A549 (cell line): ENCODE measurements at regions not wholly inside any gene's neighbourhood (a gene's known extent, or its start where the extent isn't known, plus 50 kb on each side); places are given as distances from the start of the nearest gene placed in this dataset.

Experiments used
- ATAC-seq, 2 experiments: fragments of 200-7000 bp in 1 of 2; fragments of >200 bp in 1 of 2; cut with Nextera tagmentation in 1 of 2; cut with Tn5 transposase in 1 of 2; 3 replicates each; pipeline versions ENCODE4 v1.8.0 to v1.9.1; 2018 to 2020; ENCODE audit warnings: mild to moderate bottlenecking in 1 of 2, moderate library complexity in 1 of 2
- CTCF ChIA-PET: fragments of 300-600 bp; sonication (Branson Sonifier 250); formaldehyde crosslinking; extraction: SDS; loops from one replicate; lab custom pipeline; 2021; ENCODE audit warnings: antibody characterized with exemption, inconsistent platforms; lab: Yijun Ruan, JAX
- POLR2A ChIA-PET: fragments of 350-600 bp; formaldehyde crosslinking; extraction: SDS; loops from one replicate; lab custom pipeline; 2021; ENCODE audit warnings: antibody characterized with exemption, inconsistent platforms; lab: Yijun Ruan, JAX
- DNase-seq, 2 experiments: peaks; one replicate each; pipeline versions ENCODE4 v3.0.0 to v3.0.0-alpha.2; 2011 to 2016; ENCODE audit warnings: low read depth in 1 of 2, low spot score in 1 of 2
- FAIRE-seq: peaks from 2 replicates; lab custom pipeline; 2011; peaks lifted over from hg19 to GRCh38; lab: Jason Lieb, UNC
- H3K27ac ChIP-seq, 2 experiments: fragments of >200 bp; sonication (Bioruptor Twin); formaldehyde crosslinking; 3 replicates each; pipeline ENCODE4 v1.5.1; 2016 to 2017
- H3K4me1 ChIP-seq: fragments of >200 bp; sonication (Bioruptor Twin); formaldehyde crosslinking; 3 replicates; pipeline ENCODE4 v1.6.1; 2016
- H3K4me2 ChIP-seq: fragments of >200 bp; sonication (Bioruptor Twin); formaldehyde crosslinking; 3 replicates; pipeline ENCODE4 v1.6.1; 2016
- H3K4me3 ChIP-seq: fragments of >200 bp; sonication (Bioruptor Twin); formaldehyde crosslinking; 3 replicates; pipeline ENCODE4 v1.5.1; 2016
- H3K9me3 ChIP-seq: fragments of >200 bp; sonication (Bioruptor Twin); formaldehyde crosslinking; 3 replicates; pipeline ENCODE4 v1.6.1; 2016
- BHLHE40 ChIP-seq: IDR thresholded peaks from 2 replicates; pipeline ENCODE4 v1.6.1; 2012; ENCODE audit warnings: low read depth, low read length, inconsistent platforms
- CBX2 ChIP-seq: fragments of 200-600 bp; sonication (generic); IDR thresholded peaks from 2 replicates; pipeline ENCODE4 v1.6.1; 2016; ENCODE audit warnings: low read depth, mild to moderate bottlenecking, borderline replicate concordance
- CHD2 ChIP-seq: fragments of 150-350 bp; IDR thresholded peaks from 2 replicates; pipeline ENCODE4 v1.6.1; 2014; ENCODE audit warnings: low read length; ENCODE audit not compliant: partially characterized antibody
- CHD4 ChIP-seq: fragments of 200-600 bp; sonication (generic); IDR thresholded peaks from 2 replicates; pipeline ENCODE4 v1.6.1; 2016; ENCODE audit warnings: antibody characterized with exemption, mild to moderate bottlenecking, borderline replicate concordance
- CTCF ChIP-seq: fragments of >200 bp; sonication (Bioruptor Twin); formaldehyde crosslinking; IDR thresholded peaks from 3 replicates; pipeline ENCODE4 v1.5.1; 2016
- EHMT2 ChIP-seq: fragments of 200-600 bp; sonication (generic); IDR thresholded peaks from 2 replicates; pipeline ENCODE4 v1.6.1; 2016; ENCODE audit warnings: antibody characterized with exemption, low read depth, mild to moderate bottlenecking, moderate library complexity
- ELK1 ChIP-seq: fragments of 150-350 bp; IDR thresholded peaks from 2 replicates; pipeline ENCODE4 v1.6.1; 2014; ENCODE audit warnings: low read depth, mild to moderate bottlenecking, low read length
- HEYL ChIP-seq: fragments of 250-450 bp; sonication (Bioruptor Pico); IDR thresholded peaks from 2 replicates; pipeline ENCODE4 v1.8.0; 2021; ENCODE audit warnings: mild to moderate bottlenecking, moderate library complexity
- JUNB ChIP-seq: fragments of >200 bp; sonication (Bioruptor Twin); formaldehyde crosslinking; IDR thresholded peaks from 2 replicates; pipeline ENCODE4 v1.6.1; 2016
- MAFK ChIP-seq: fragments of 450-650 bp; IDR thresholded peaks from 2 replicates; pipeline ENCODE4 v1.6.1; 2014; ENCODE audit not compliant: partially characterized antibody
- NPAS2 ChIP-seq: fragments of 250-450 bp; sonication (Bioruptor Pico); IDR thresholded peaks from 2 replicates; pipeline ENCODE4 v1.8.0; 2022; ENCODE audit warnings: mild to moderate bottlenecking, moderate library complexity, borderline replicate concordance
- NR3C1 ChIP-seq: fragments of >200 bp; sonication (Bioruptor Twin); formaldehyde crosslinking; IDR thresholded peaks from 3 replicates; pipeline ENCODE4 v1.6.1; 2017
- PHF8 ChIP-seq: fragments of 200-600 bp; sonication (generic); IDR thresholded peaks from 2 replicates; pipeline ENCODE4 v1.6.1; 2016; ENCODE audit warnings: low read depth, mild to moderate bottlenecking, antibody characterized with exemption, moderate library complexity, borderline replicate concordance
- RCOR1 ChIP-seq: fragments of 150-350 bp; IDR thresholded peaks from 2 replicates; pipeline ENCODE4 v1.6.1; 2014; ENCODE audit warnings: antibody characterized with exemption, low read length, low read depth
- REST ChIP-seq: fragments of 200-600 bp; sonication (generic); IDR thresholded peaks from 2 replicates; pipeline ENCODE4 v1.6.1; 2016; ENCODE audit warnings: antibody characterized with exemption, mild to moderate bottlenecking, moderate library complexity
- TP53 ChIP-seq: fragments of 250-450 bp; sonication (Bioruptor Pico); IDR thresholded peaks from 2 replicates; pipeline ENCODE4 v1.5.0; 2021; ENCODE audit warnings: mild to moderate bottlenecking, moderate library complexity
- WGBS: methylation state at CpG from one replicate; pipeline ENCODE4 v1.1.6; 2017; ENCODE audit errors: missing lambda C conversion rate; 5-methylcytosine and 5-hydroxymethylcytosine counted together

GRCh38 chr2:190136825-190137224, 74.3 kb upstream of the MSTN start:
- POLR2A ChIA-PET: no interaction called here
- no peak for DNase-seq
- Histone ChIP-seq H3K4me2 (peak overlapping the region; percentile 73), H3K4me3 (no peak overlapping the region), H3K4me1 (peaks cover 20% of the 10 kb centered on the region), H3K9me3 (peaks cover 10% of the 10 kb centered on the region), H3K27ac (0 out of 6 replicates have a peak overlapping the region, but pooled peaks of 1 of the 2 experiments have one; percentile 46)
- TF ChIP-seq CHD2 (no peak), HEYL (CRISPR knock-in tag) (no peak), TP53 (CRISPR knock-in tag) (no peak), CHD4 (no peak), ELK1 (no peak), EHMT2 (no peak), MAFK (peak; percentile 71), CBX2 (no peak)
- CTCF ChIA-PET: no interaction called here
- ATAC-seq: no peak
- WGBS: 93% methylated on average over 2 of the region's 2 CpGs
- no peak for FAIRE-seq

- peak overlapping the region; percentile 23 to 46; a peak in 1 of 6 replicates for H3K27ac ChIP-seq
- peak in 1 of 2 experiments; percentile 31 for DNase-seq
- peak overlapping the region; percentile 73 for H3K4me2 ChIP-seq
- no peak overlapping the region for H3K4me3 ChIP-seq
- WGBS: 0% methylated on average over 1 of the region's 1 CpG
- peaks cover 20% of the 10 kb centered on the region for H3K4me1 ChIP-seq
- FAIRE-seq: no peak
- TF ChIP-seq RCOR1 (no peak), NR3C1 (no peak), NPAS2 (CRISPR knock-in tag) (no peak), PHF8 (no peak), JUNB (no peak), CTCF (no peak), BHLHE40 (no peak), REST (no peak)
- POLR2A ChIA-PET: no interaction called here
- CTCF ChIA-PET: no interaction called here
- ATAC-seq: peak in 1 of 2 experiments; percentile 79; a peak in 4 of 6 replicates
- H3K9me3 ChIP-seq: peaks cover 10% of the 10 kb centered on the region
These were observed 73.7 kb upstream of the MSTN start for GRCh38 chr2:190136259-190136658.
